Neutrophil (primary cell): ENCODE measurements at regions not wholly inside any gene's neighbourhood (a gene's known extent, or its start where the extent isn't known, plus 50 kb on each side); places are given as distances from the start of the nearest gene placed in this dataset.

Experiments used
- H3K27ac ChIP-seq: fragments of 200-600 bp; sonication (generic); 2 replicates; pipeline ENCODE4 v1.5.1; 2016; ENCODE audit warnings: mild to moderate bottlenecking, moderate library complexity
- H3K27me3 ChIP-seq: fragments of 200-600 bp; sonication (generic); 2 replicates; pipeline ENCODE4 v1.6.0; 2016; ENCODE audit warnings: mild to moderate bottlenecking
- H3K36me3 ChIP-seq: fragments of 200-600 bp; sonication (generic); 2 replicates; pipeline ENCODE4 v1.5.1; 2017
- H3K4me1 ChIP-seq, 2 experiments: fragments of 200-600 bp in 1 of 2; sonication (generic) in 1 of 2; 1 replicate in 1 of 2; 2 replicates in 1 of 2; pipeline versions ENCODE4 v1.5.1 to v1.6.1; 2013 to 2016; ENCODE audit warnings: low read depth in 1 of 2, low read length in 1 of 2, mild to moderate bottlenecking in 1 of 2, moderate library complexity in 1 of 2; ENCODE audit not compliant: control insufficient read depth in 1 of 2, insufficient read depth in 1 of 2
- H3K4me3 ChIP-seq, 2 experiments: fragments of 200-600 bp in 1 of 2; sonication (generic) in 1 of 2; 1 replicate in 1 of 2; 2 replicates in 1 of 2; pipeline ENCODE4 v1.5.1; 2013 to 2016; ENCODE audit warnings: low read depth in 1 of 2, low read length in 1 of 2, mild to moderate bottlenecking in 1 of 2, moderate library complexity in 1 of 2
- H3K9me3 ChIP-seq: fragments of 200-600 bp; sonication (generic); 2 replicates; pipeline ENCODE4 v1.5.1; 2016
- CTCF ChIP-seq: fragments of 200-600 bp; sonication (generic); IDR thresholded peaks from 2 replicates; pipeline ENCODE4 v1.5.1; 2016; ENCODE audit warnings: antibody characterized with exemption

- Histone ChIP-seq H3K27ac (no peak overlapping the region), H3K9me3 (no peaks in the 10 kb centered on the region), H3K4me3 (no peak overlapping the region), H3K4me1 (peaks cover 37 to 42% of the 10 kb centered on the region in 2 experiments), H3K36me3 (no peaks in the 10 kb centered on the region), H3K27me3 (no peaks in the 10 kb centered on the region)
- no peak for TF ChIP-seq CTCF
Observed at GRCh38 chr9:75628952-75629351, 261.5 kb upstream of the PCSK5 start.

GRCh38 chr9:75633451-75634057, 256.9 kb upstream of the PCSK5 start:
- no peaks in the 10 kb centered on the region for H3K36me3 ChIP-seq
- no peak for TF ChIP-seq CTCF
- no peaks in the 10 kb centered on the region for H3K9me3 ChIP-seq
- no peak overlapping the region for H3K27ac ChIP-seq
- H3K4me1 ChIP-seq, result peaks cover under 1 to 6% of the 10 kb centered on the region in 2 experiments
- H3K4me3 ChIP-seq, result no peak overlapping the region
- no peaks in the 10 kb centered on the region for H3K27me3 ChIP-seq

- Histone ChIP-seq H3K27me3 (no peaks in the 10 kb centered on the region), H3K27ac (no peak overlapping the region), H3K4me3 (no peak overlapping the region), H3K36me3 (no peaks in the 10 kb centered on the region), H3K4me1 (peaks cover 0 to 6% of the 10 kb centered on the region in 2 experiments), H3K9me3 (no peaks in the 10 kb centered on the region)
- TF ChIP-seq CTCF, result no peak
Observed at GRCh38 chr9:75636427-75637045, 253.9 kb upstream of the PCSK5 start.

GRCh38 chr9:75639971-75640610, 250.4 kb upstream of the PCSK5 start:
- TF ChIP-seq CTCF, result no peak
- no peaks in the 10 kb centered on the region for H3K27me3 ChIP-seq
- H3K27ac ChIP-seq, result no peak overlapping the region
- H3K4me3 ChIP-seq, result no peak overlapping the region
- no peaks in the 10 kb centered on the region for H3K4me1 ChIP-seq
- H3K9me3 ChIP-seq, result no peaks in the 10 kb centered on the region
- no peaks in the 10 kb centered on the region for H3K36me3 ChIP-seq

- Histone ChIP-seq H3K4me1 (no peaks in the 10 kb centered on the region), H3K4me3 (no peak overlapping the region), H3K27me3 (no peaks in the 10 kb centered on the region), H3K27ac (no peak overlapping the region), H3K36me3 (no peaks in the 10 kb centered on the region), H3K9me3 (no peaks in the 10 kb centered on the region)
- TF ChIP-seq CTCF, result no peak
Observed at GRCh38 chr9:75642522-75642921, 248.0 kb upstream of the PCSK5 start.
